ENCODE measurements at regions not wholly inside any gene's neighbourhood (a gene's known extent, or its start where the extent isn't known, plus 50 kb on each side); places are given as distances from the start of the nearest gene placed in this dataset.

GRCh38 chr2:106667478-106668070 lies 180.4 kb downstream of the CD8B2 start:
- intact Hi-C loops (cut with DNase I): no loop called here
- no peaks in the 10 kb centered on the region for H3K27me3 ChIP-seq (ENCODE audit: insufficient read depth in 3 of 3, low read length in 2 of 3)
- ATAC-seq: no peak
- H3K36me3 ChIP-seq (ENCODE audit: insufficient read depth in 1 of 2, low read depth in 1 of 2): no peaks in the 10 kb centered on the region
- H3K9me3 ChIP-seq: no peaks in the 10 kb centered on the region
- H3K4me3 ChIP-seq: no peak overlapping the region
- WGBS, 3 donors: 89 to 93% (median 92%) methylated on average over 2 of the region's 2 CpGs
- no peaks in the 10 kb centered on the region for H3K4me1 ChIP-seq
- DNase-seq: no peak
- no peak overlapping the region for H3K27ac ChIP-seq
- no peak for TF ChIP-seq CTCF (IDR thresholded peaks at IDR 0.05)

GRCh38 chr2:106685180-106685897 lies 198.2 kb downstream of the CD8B2 start:
- DNase-seq (no peak), ATAC-seq (no peak)
- no peak for TF ChIP-seq CTCF (IDR thresholded peaks at IDR 0.05)
- Histone ChIP-seq H3K27me3 (ENCODE audit: insufficient read depth in 3 of 3, low read length in 2 of 3) (peaks cover 0 to 1% (median 0%) of the 10 kb centered on the region in 3 donors), H3K9me3 (no peaks in the 10 kb centered on the region), H3K4me1 (no peaks in the 10 kb centered on the region), H3K27ac (no peak overlapping the region), H3K4me3 (no peak overlapping the region), H3K36me3 (ENCODE audit: insufficient read depth in 1 of 2, low read depth in 1 of 2) (no peaks in the 10 kb centered on the region)
- intact Hi-C loops (cut with DNase I): no loop called here
- WGBS, 3 donors: 90 to 98% (median 93%) methylated on average over 2 of the region's 2 CpGs

GRCh38 chr2:106686814-106687213 lies 199.2 kb downstream of the ST6GAL2 start:
- TF ChIP-seq CTCF (IDR thresholded peaks at IDR 0.05): no peak
- 80 to 95% (median 82%) methylated on average over 1 of the region's 1 CpG for WGBS, 3 donors
- intact Hi-C loops (cut with DNase I): no loop called here

GRCh38 chr2:106694964-106695470 lies 190.9 kb downstream of the ST6GAL2 start:
- Histone ChIP-seq H3K9me3 (no peaks in the 10 kb centered on the region), H3K27ac (no peak overlapping the region), H3K4me1 (no peaks in the 10 kb centered on the region), H3K4me3 (no peak overlapping the region), H3K36me3 (ENCODE audit: insufficient read depth in 1 of 2, low read depth in 1 of 2) (no peaks in the 10 kb centered on the region), H3K27me3 (ENCODE audit: insufficient read depth in 3 of 3, low read length in 2 of 3) (peaks cover 0 to 4% (median 0%) of the 10 kb centered on the region in 3 donors)
- no peak for TF ChIP-seq CTCF (IDR thresholded peaks at IDR 0.05)
- WGBS, 3 donors: 93 to 94% (median 94%) methylated on average over 4 of the region's 4 CpGs
- ATAC-seq (no peak), DNase-seq (no peak)
- intact Hi-C loops (cut with DNase I): no loop called here

More at GRCh38 chr2:106686814-106687213, 199.2 kb downstream of the ST6GAL2 start:
- ATAC-seq (no peak), DNase-seq (no peak)
- no peaks in the 10 kb centered on the region for H3K36me3 ChIP-seq (ENCODE audit: insufficient read depth in 1 of 2, low read depth in 1 of 2)
- peaks cover 0 to 1% (median 0%) of the 10 kb centered on the region in 3 donors for H3K27me3 ChIP-seq (ENCODE audit: insufficient read depth in 3 of 3, low read length in 2 of 3)
- no peaks in the 10 kb centered on the region for H3K4me1 ChIP-seq
- H3K4me3 ChIP-seq: no peak overlapping the region
- H3K9me3 ChIP-seq: no peaks in the 10 kb centered on the region
- H3K27ac ChIP-seq: no peak overlapping the region

Data from psoas muscle (tissue), 7 donors.